Psoas muscle (tissue), 7 donors: ENCODE measurements at regions not wholly inside any gene's neighbourhood (a gene's known extent, or its start where the extent isn't known, plus 50 kb on each side); places are given as distances from the start of the nearest gene placed in this dataset.

Experiments
- ATAC-seq, 4 donors: fragments of 200-7000 bp; cut with Tn5 transposase; one replicate each; pipeline ENCODE4 v1.9.1; 2020; ENCODE audit warnings: moderate library complexity in 3 of 4, mild to moderate bottlenecking in 2 of 4
- DNase-seq, 2 donors: peaks; one replicate each; pipeline ENCODE4 v3.0.0-alpha.2; 2020
- H3K27ac ChIP-seq: fragments of 200-600 bp; one replicate; pipeline ENCODE4 v1.8.0; 2022
- H3K27me3 ChIP-seq, 3 donors: fragments of 200-600 bp in 1 of 3; one replicate each; pipeline versions ENCODE4 v1.6.1 to v1.8.0; 2013 to 2022; ENCODE audit warnings: low read length in 2 of 3, mild to moderate bottlenecking in 2 of 3, moderate library complexity in 1 of 3; ENCODE audit not compliant: insufficient read depth in 3 of 3
- H3K36me3 ChIP-seq, 2 donors: fragments of 200-600 bp in 1 of 2; one replicate each; pipeline versions ENCODE4 v1.6.1 to v1.8.0; 2013 to 2022; ENCODE audit warnings: low read depth in 1 of 2, mild to moderate bottlenecking in 1 of 2, moderate library complexity in 1 of 2; ENCODE audit not compliant: insufficient read depth in 1 of 2
- H3K4me1 ChIP-seq: fragments of 200-600 bp; one replicate; pipeline ENCODE4 v1.8.0; 2022
- H3K4me3 ChIP-seq: fragments of 200-600 bp; one replicate; pipeline ENCODE4 v1.8.0; 2022; ENCODE audit warnings: mild to moderate bottlenecking
- H3K9me3 ChIP-seq: fragments of 200-600 bp; one replicate; pipeline ENCODE4 v1.8.0; 2022
- WGBS, 3 donors: extraction: QIAGEN DNeasy Blood & Tissue Kit; methylation state at CpG; one replicate each; pipeline versions ENCODE4 v1.1.6 to v1.1.7; 2013; 5-methylcytosine and 5-hydroxymethylcytosine counted together
- intact Hi-C, 2 donors: fragments of 100-400 bp; cut with DNase I; formaldehyde crosslinking; loops; one replicate each; pipeline versions ENCODE4 v1.11.0 to v1.14.2; 2022
- TF ChIP-seq, protein P1 (sequence below): fragments of 200-600 bp; IDR thresholded peaks from one replicate; pipeline ENCODE4 v1.8.0; 2022; ENCODE audit warnings: antibody characterized with exemption
- donor health status: healthy with polysubstance abuse.
- donor health status: DM: no; HTN: no; CAD: no; lungs with moderate emphysema.
- donor health status: Bipolar disorder and iron deficiency.
- donor health status: healthy.
- donor health status: DM: yes; HTN: yes; CAD: no.
- donor health status: DM: no; HTN: no; CAD: no.
- donor health status: DM: yes; HTN: yes; CAD: no.

DNA sequence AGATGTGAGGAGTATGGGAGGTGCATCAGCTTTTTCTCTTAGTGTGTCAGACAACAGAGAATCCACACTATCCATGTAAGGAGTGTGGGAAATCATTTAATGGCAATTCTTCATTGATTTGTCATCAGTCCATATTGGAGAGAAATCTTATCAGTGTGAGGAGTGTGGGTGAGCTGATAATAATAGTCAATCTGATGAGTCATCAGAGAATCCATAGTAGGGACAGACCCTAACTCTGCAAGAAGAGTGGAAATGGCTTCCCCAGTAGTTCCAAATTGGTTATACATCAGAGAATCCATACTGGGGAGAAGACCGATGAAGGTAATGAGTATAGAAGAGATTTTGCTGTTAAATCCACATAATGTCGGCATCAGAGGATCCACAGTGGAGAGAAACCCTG is 150.5 kb upstream of the THUMPD2 start:
- Histone ChIP-seq H3K9me3 (no peaks in the 10 kb centered on the region), H3K27ac (no peak overlapping the region), H3K4me1 (no peaks in the 10 kb centered on the region), H3K4me3 (no peak overlapping the region), H3K27me3 (no peaks in the 10 kb centered on the region), H3K36me3 (no peaks in the 10 kb centered on the region)
- intact Hi-C loops: no loop called here
- DNase-seq (no peak), ATAC-seq (no peak)
- TF ChIP-seq, protein P1, sequence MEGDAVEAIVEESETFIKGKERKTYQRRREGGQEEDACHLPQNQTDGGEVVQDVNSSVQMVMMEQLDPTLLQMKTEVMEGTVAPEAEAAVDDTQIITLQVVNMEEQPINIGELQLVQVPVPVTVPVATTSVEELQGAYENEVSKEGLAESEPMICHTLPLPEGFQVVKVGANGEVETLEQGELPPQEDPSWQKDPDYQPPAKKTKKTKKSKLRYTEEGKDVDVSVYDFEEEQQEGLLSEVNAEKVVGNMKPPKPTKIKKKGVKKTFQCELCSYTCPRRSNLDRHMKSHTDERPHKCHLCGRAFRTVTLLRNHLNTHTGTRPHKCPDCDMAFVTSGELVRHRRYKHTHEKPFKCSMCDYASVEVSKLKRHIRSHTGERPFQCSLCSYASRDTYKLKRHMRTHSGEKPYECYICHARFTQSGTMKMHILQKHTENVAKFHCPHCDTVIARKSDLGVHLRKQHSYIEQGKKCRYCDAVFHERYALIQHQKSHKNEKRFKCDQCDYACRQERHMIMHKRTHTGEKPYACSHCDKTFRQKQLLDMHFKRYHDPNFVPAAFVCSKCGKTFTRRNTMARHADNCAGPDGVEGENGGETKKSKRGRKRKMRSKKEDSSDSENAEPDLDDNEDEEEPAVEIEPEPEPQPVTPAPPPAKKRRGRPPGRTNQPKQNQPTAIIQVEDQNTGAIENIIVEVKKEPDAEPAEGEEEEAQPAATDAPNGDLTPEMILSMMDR: no peak
- WGBS, 3 donors: 78 to 98% (median 97%) methylated on average over 2 of the region's 2 CpGs

DNA sequence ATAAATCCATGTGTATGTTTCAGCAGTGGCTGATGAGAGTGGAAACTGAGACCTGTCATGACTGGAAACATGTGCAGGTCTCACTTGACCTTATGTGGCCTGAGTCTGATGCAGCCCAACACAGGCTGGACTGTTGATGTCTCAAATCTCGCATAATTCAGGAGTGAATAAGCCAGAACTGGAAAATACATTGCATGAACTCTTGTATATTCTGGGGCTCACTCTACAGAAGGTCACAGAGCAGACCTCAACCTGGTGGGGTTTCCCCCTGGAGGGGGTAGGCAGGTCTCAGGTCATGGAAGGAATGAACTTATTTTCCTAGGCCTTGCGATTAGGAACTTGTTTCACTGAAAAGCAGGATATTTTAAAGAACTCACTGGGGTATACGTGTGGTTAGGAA is 146.3 kb upstream of the THUMPD2 start:
- H3K4me1 ChIP-seq: no peaks in the 10 kb centered on the region
- H3K27me3 ChIP-seq: no peaks in the 10 kb centered on the region
- H3K4me3 ChIP-seq: no peak overlapping the region
- DNase-seq: no peak
- ATAC-seq: no peak
- WGBS, 3 donors: 91 to 96% (median 94%) methylated on average over 3 of the region's 3 CpGs
- no peaks in the 10 kb centered on the region for H3K9me3 ChIP-seq
- H3K27ac ChIP-seq: no peak overlapping the region
- H3K36me3 ChIP-seq: no peaks in the 10 kb centered on the region
- TF ChIP-seq, protein P1: no peak
- intact Hi-C loops: no loop called here

DNA sequence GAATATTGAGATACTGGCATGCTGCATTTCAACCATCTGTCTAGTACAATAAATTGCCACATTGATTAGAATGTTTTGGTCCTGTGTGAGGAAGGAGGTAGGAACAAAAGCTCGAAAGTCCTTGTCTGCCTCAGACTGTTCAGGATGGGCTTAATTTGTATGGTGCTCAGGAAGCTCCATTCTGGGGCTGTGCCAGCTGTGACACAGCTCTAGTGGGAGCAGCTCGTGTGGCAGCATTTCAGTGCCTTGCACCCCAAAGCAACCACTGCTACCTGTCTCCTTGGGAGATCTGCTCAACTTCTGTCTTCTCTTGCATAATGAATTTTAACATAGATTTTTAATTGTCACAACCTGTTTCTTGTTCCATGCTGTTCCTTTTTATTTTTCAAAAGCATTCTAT is 144.4 kb upstream of the THUMPD2 start:
- Histone ChIP-seq H3K9me3 (no peaks in the 10 kb centered on the region), H3K27ac (no peak overlapping the region), H3K4me1 (no peaks in the 10 kb centered on the region), H3K4me3 (no peak overlapping the region), H3K27me3 (no peaks in the 10 kb centered on the region), H3K36me3 (no peaks in the 10 kb centered on the region)
- intact Hi-C loops: no loop called here
- TF ChIP-seq, protein P1: no peak
- WGBS, 3 donors: 59 to 68% (median 62%) methylated on average over 2 of the region's 2 CpGs
- no peak for ATAC-seq
- no peak for DNase-seq

GRCh38 chr2:39922679-39923405 is 143.8 kb upstream of the THUMPD2 start:
- Histone ChIP-seq H3K9me3 (no peaks in the 10 kb centered on the region), H3K27me3 (no peaks in the 10 kb centered on the region), H3K27ac (no peak overlapping the region), H3K4me3 (no peak overlapping the region), H3K4me1 (no peaks in the 10 kb centered on the region), H3K36me3 (no peaks in the 10 kb centered on the region)
- no peak for DNase-seq
- intact Hi-C loops: no loop called here
- TF ChIP-seq, protein P1: no peak
- ATAC-seq: no peak
- WGBS, 3 donors: 85 to 89% (median 85%) methylated on average over 5 of the region's 5 CpGs

- H3K9me3 ChIP-seq: no peaks in the 10 kb centered on the region
- WGBS, 3 donors: 62 to 69% (median 64%) methylated on average over 5 of the region's 5 CpGs
- H3K36me3 ChIP-seq: no peaks in the 10 kb centered on the region
- H3K27me3 ChIP-seq: no peaks in the 10 kb centered on the region
- no peaks in the 10 kb centered on the region for H3K4me1 ChIP-seq
- TF ChIP-seq, protein P1: no peak
- DNase-seq (no peak), ATAC-seq (no peak)
- intact Hi-C loops: no loop called here
- no peak overlapping the region for H3K27ac ChIP-seq
- H3K4me3 ChIP-seq: no peak overlapping the region
Observed at GRCh38 chr2:39920307-39920801, 141.3 kb upstream of the THUMPD2 start.
